ENCODE measurements at regions not wholly inside any gene's neighbourhood (a gene's known extent, or its start where the extent isn't known, plus 50 kb on each side); places are given as distances from the start of the nearest gene placed in this dataset.
A peak's percentile ranks its signal among the peaks of the same experiment; 100 is the strongest.

DNA sequence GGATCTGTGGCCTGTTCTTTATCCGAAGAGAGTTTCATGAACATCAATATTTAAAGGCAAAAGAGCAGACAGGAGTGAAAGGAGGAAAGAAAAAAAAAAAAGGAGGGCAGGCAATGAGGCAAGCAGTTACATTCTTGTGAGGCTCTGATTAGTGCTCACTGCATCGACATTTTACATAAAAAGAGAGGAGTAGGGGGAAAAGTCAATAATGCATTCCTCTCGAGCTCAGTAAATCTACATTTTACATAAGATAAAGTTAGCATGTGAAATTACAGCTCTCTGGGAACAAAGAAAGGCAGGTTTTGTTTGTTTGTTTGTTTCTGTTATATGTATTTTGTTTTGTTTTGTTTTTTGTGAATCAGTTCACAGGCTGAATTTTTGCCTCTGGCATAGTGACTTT is 187.1 kb upstream of the ARL4C start:
- TF ChIP-seq ISL1 (CRISPR knock-in tag; IDR thresholded peaks at IDR 0.05) (no peak), ZFP30 (CRISPR knock-in tag; IDR thresholded peaks at IDR 0.05) (no peak), RARB (CRISPR knock-in tag; IDR thresholded peaks at IDR 0.05) (no peak), ZNF70 (CRISPR knock-in tag; IDR thresholded peaks at IDR 0.05) (no peak), TOX (CRISPR knock-in tag; IDR thresholded peaks at IDR 0.05; ENCODE audit: borderline replicate concordance) (no peak), SNAI2 (CRISPR knock-in tag; IDR thresholded peaks at IDR 0.05) (no peak), TCF4 (CRISPR knock-in tag; IDR thresholded peaks at IDR 0.05; ENCODE audit: borderline replicate concordance) (no peak), CSDC2 (CRISPR knock-in tag; IDR thresholded peaks at IDR 0.05) (no peak)
- TF ChIP-seq, protein P1, sequence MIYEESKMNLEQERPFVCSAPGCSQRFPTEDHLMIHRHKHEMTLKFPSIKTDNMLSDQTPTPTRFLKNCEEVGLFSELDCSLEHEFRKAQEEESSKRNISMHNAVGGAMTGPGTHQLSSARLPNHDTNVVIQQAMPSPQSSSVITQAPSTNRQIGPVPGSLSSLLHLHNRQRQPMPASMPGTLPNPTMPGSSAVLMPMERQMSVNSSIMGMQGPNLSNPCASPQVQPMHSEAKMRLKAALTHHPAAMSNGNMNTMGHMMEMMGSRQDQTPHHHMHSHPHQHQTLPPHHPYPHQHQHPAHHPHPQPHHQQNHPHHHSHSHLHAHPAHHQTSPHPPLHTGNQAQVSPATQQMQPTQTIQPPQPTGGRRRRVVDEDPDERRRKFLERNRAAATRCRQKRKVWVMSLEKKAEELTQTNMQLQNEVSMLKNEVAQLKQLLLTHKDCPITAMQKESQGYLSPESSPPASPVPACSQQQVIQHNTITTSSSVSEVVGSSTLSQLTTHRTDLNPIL (CRISPR knock-in tag; IDR thresholded peaks at IDR 0.05; ENCODE audit: low read depth) = no peak
- TF ChIP-seq, protein P2, sequence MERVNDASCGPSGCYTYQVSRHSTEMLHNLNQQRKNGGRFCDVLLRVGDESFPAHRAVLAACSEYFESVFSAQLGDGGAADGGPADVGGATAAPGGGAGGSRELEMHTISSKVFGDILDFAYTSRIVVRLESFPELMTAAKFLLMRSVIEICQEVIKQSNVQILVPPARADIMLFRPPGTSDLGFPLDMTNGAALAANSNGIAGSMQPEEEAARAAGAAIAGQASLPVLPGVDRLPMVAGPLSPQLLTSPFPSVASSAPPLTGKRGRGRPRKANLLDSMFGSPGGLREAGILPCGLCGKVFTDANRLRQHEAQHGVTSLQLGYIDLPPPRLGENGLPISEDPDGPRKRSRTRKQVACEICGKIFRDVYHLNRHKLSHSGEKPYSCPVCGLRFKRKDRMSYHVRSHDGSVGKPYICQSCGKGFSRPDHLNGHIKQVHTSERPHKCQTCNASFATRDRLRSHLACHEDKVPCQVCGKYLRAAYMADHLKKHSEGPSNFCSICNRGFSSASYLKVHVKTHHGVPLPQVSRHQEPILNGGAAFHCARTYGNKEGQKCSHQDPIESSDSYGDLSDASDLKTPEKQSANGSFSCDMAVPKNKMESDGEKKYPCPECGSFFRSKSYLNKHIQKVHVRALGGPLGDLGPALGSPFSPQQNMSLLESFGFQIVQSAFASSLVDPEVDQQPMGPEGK (CRISPR knock-in tag; IDR thresholded peaks at IDR 0.05; ENCODE audit: borderline replicate concordance) = no peak
- TF ChIP-seq, protein P3, sequence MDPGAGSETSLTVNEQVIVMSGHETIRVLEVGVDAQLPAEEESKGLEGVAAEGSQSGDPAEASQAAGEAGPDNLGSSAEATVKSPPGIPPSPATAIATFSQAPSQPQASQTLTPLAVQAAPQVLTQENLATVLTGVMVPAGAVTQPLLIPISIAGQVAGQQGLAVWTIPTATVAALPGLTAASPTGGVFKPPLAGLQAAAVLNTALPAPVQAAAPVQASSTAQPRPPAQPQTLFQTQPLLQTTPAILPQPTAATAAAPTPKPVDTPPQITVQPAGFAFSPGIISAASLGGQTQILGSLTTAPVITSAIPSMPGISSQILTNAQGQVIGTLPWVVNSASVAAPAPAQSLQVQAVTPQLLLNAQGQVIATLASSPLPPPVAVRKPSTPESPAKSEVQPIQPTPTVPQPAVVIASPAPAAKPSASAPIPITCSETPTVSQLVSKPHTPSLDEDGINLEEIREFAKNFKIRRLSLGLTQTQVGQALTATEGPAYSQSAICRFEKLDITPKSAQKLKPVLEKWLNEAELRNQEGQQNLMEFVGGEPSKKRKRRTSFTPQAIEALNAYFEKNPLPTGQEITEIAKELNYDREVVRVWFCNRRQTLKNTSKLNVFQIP (CRISPR knock-in tag; IDR thresholded peaks at IDR 0.05; ENCODE audit: borderline replicate concordance, low read depth) = no peak
- no peak for ATAC-seq

DNA sequence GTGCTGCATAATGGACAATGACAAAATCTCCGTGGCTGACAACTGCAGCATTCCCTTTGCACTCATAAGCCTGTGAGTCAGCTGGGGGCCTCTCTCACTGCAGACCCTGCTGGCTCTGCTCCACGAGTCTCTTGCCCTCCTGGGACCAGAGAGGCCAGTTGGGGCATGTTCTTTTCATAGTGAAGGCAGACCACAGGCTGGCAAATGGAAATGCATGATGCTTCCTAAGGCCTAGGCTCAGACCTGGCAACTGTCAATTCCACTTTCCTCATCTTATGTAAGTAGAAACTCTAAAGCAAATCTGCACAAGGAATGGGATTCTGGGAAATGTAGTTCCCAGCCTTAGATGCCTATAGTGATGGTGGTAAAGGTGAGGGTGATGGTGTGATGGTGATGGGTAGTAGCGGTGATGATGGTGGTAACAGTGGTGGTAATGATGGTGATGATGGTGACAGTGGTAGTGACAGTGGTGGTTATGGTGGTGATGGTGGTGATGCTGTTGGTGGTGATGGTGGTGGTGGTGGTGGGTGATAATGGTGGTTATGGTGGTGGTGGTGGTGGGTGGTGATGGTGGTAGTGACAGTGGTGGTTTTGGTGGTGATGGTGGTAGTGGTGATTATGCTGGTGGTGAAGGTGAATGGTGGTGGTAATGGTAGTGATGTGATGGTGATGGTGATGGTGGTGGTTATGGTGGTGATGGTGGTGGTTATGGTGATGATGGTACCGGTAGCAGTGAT is 185.8 kb upstream of the ARL4C start:
- ATAC-seq = peak; percentile 24; the same call in 2 of the 3 replicates
- TF ChIP-seq ZFP3 (CRISPR knock-in tag; IDR thresholded peaks at IDR 0.05) (no peak), OSR1 (CRISPR knock-in tag; IDR thresholded peaks at IDR 0.05) (no peak), ARNTL (CRISPR knock-in tag; IDR thresholded peaks at IDR 0.05; ENCODE audit: borderline replicate concordance, low read depth) (no peak), BACH2 (CRISPR knock-in tag; IDR thresholded peaks at IDR 0.05; ENCODE audit: borderline replicate concordance) (no peak), ZNF565 (CRISPR knock-in tag; conservative IDR thresholded peaks at IDR 0.05; ENCODE audit: low read depth) (no peak), CSDC2 (CRISPR knock-in tag; IDR thresholded peaks at IDR 0.05) (no peak), TCF4 (CRISPR knock-in tag; IDR thresholded peaks at IDR 0.05; ENCODE audit: borderline replicate concordance) (no peak), SNAI2 (CRISPR knock-in tag; IDR thresholded peaks at IDR 0.05) (no peak), ZC3H10 (CRISPR knock-in tag; IDR thresholded peaks at IDR 0.05) (no peak), PPARA (CRISPR knock-in tag; IDR thresholded peaks at IDR 0.05; ENCODE audit: borderline replicate concordance) (no peak)
- TF ChIP-seq, protein P4, sequence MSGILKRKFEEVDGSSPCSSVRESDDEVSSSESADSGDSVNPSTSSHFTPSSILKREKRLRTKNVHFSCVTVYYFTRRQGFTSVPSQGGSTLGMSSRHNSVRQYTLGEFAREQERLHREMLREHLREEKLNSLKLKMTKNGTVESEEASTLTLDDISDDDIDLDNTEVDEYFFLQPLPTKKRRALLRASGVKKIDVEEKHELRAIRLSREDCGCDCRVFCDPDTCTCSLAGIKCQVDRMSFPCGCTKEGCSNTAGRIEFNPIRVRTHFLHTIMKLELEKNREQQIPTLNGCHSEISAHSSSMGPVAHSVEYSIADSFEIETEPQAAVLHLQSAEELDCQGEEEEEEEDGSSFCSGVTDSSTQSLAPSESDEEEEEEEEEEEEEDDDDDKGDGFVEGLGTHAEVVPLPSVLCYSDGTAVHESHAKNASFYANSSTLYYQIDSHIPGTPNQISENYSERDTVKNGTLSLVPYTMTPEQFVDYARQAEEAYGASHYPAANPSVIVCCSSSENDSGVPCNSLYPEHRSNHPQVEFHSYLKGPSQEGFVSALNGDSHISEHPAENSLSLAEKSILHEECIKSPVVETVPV (CRISPR knock-in tag; IDR thresholded peaks at IDR 0.05) = no peak
- TF ChIP-seq, protein P1 (CRISPR knock-in tag; IDR thresholded peaks at IDR 0.05; ENCODE audit: low read depth) = no peak

DNA sequence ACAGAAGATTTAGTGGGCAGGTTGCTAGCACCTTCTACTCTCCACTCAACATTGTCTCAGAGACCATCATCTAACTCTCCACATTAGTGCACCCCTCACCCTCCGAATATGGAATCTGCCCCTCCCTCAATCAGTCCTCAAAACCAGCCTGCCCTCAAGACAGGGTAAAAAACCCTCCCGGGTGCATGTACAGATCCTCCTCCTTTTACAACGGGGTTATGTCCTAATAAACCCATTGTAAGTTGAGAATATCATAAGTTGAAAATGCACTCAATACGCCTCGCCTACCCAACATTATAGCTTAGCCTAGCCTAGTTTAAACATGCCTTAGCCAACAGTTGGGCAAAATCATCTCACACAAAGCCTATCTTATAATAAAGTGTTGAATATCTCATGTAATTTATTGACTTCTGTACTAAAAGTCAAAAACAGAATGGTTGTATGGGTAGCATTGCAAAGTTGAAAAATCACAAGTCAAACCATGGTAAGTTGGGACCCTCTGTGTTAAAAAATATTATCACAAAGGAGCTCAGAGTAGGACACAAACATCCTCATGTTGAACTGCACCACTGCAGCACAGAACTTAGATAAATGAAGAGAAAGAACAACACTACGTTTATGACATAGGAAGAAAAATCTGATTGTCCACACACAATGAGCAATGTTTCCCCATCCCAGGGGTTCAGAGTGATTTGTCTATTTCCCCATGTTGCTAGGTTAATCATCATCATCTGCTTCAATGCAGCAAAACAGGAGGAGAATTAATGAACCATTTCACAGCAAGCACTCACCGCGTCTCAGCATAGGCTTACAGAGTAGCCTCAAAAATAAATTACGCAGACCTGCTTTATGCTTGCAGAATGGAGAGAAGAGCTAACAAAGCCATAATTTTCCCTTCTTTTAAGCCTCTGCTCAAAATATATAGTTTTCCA is 184.1 kb upstream of the ARL4C start:
- ATAC-seq = no peak

More for the DNA sequence above, 184.1 kb upstream of the ARL4C start:
- TF ChIP-seq GLIS3 (CRISPR knock-in tag; IDR thresholded peaks at IDR 0.05) (no peak), RARB (CRISPR knock-in tag; IDR thresholded peaks at IDR 0.05) (no peak), ZC3H10 (CRISPR knock-in tag; IDR thresholded peaks at IDR 0.05) (no peak), ZFP3 (CRISPR knock-in tag; IDR thresholded peaks at IDR 0.05) (no peak)

Measured in SK-N-SH treated with all-trans-retinoic acid at 6 μM for 48 hours (cell line).